WTC11 (cell line): ENCODE measurements at regions not wholly inside any gene's neighbourhood (a gene's known extent, or its start where the extent isn't known, plus 50 kb on each side); places are given as distances from the start of the nearest gene placed in this dataset.

ENCODE experiments used
- ATAC-seq: fragments of 200-7000 bp; cut with Tn5 transposase; 2 replicates; pipeline ENCODE4 v1.10.0; 2021; ENCODE audit warnings: mild to moderate bottlenecking, moderate library complexity
- CTCF ChIA-PET: fragments of 300-600 bp; sonication (Branson Sonifier 250); formaldehyde crosslinking; loops from one replicate; lab custom pipeline; 2021; ENCODE audit warnings: antibody characterized with exemption; lab: Charles Lee
- POLR2A ChIA-PET: fragments of 350-600 bp; sonication (Branson Sonifier 250); formaldehyde crosslinking; loops from one replicate; lab custom pipeline; 2021; ENCODE audit warnings: antibody characterized with exemption; lab: Charles Lee
- DNase-seq: peaks from one replicate; pipeline ENCODE4 v3.0.0; 2021; ENCODE audit warnings: low spot score
- H3K27ac Mint-ChIP-seq: 2 replicates; pipeline ENCODE4 v1.8.0; 2021; ENCODE audit warnings: mixed read lengths
- H3K27me3 Mint-ChIP-seq: 2 replicates; pipeline ENCODE4 v1.8.0; 2021; ENCODE audit warnings: low read depth, mild to moderate bottlenecking, moderate library complexity, mixed read lengths
- H3K36me3 Mint-ChIP-seq: 2 replicates; pipeline ENCODE4 v1.8.0; 2021; ENCODE audit warnings: mixed read lengths
- H3K4me1 Mint-ChIP-seq: 2 replicates; pipeline ENCODE4 v1.8.0; 2022; ENCODE audit warnings: mixed read lengths
- H3K4me3 Mint-ChIP-seq: 2 replicates; pipeline ENCODE4 v1.8.0; 2021; ENCODE audit warnings: mild to moderate bottlenecking, moderate library complexity, mixed read lengths
- H3K9me3 Mint-ChIP-seq: 2 replicates; pipeline ENCODE4 v1.8.0; 2021; ENCODE audit warnings: mixed read lengths
- ATF1 ChIP-seq: sonication (generic); formaldehyde crosslinking; IDR thresholded peaks from 2 replicates; pipeline ENCODE4 v1.8.1; 2023; ENCODE audit warnings: mild to moderate bottlenecking, moderate library complexity, missing genetic modification reagents
- EMX1 ChIP-seq: fragments of 250-450 bp; sonication (Bioruptor Pico); IDR thresholded peaks from 2 replicates; pipeline ENCODE4 v1.8.0; 2021; ENCODE audit warnings: mild to moderate bottlenecking
- FOXJ3 ChIP-seq: sonication (generic); formaldehyde crosslinking; IDR thresholded peaks from 2 replicates; pipeline ENCODE4 v1.9.0; 2021; ENCODE audit warnings: missing genetic modification reagents, mild to moderate bottlenecking, borderline replicate concordance
- FOXP1 ChIP-seq: sonication (generic); formaldehyde crosslinking; IDR thresholded peaks from 2 replicates; pipeline ENCODE4 v1.8.0; 2022; ENCODE audit warnings: missing genetic modification reagents, mild to moderate bottlenecking, moderate library complexity, borderline replicate concordance
- JAZF1 ChIP-seq: fragments of 250-450 bp; sonication (Bioruptor Pico); IDR thresholded peaks from 2 replicates; pipeline ENCODE4 v1.9.0; 2021; ENCODE audit warnings: moderate library complexity, mild to moderate bottlenecking, inconsistent platforms
- KAT7 ChIP-seq: sonication (generic); formaldehyde crosslinking; IDR thresholded peaks from 2 replicates; pipeline ENCODE4 v1.8.1; 2023; ENCODE audit warnings: missing genetic modification reagents, mild to moderate bottlenecking, borderline replicate concordance
- MXD4 ChIP-seq: fragments of 250-450 bp; sonication (Bioruptor Pico); IDR thresholded peaks from 2 replicates; pipeline ENCODE4 v1.8.0; 2021; ENCODE audit warnings: mild to moderate bottlenecking, moderate library complexity, borderline replicate concordance
- NR2C2 ChIP-seq: sonication (generic); formaldehyde crosslinking; IDR thresholded peaks from 2 replicates; pipeline ENCODE4 v1.8.0; 2022; ENCODE audit warnings: mild to moderate bottlenecking, missing genetic modification reagents
- SP1 ChIP-seq: sonication (generic); formaldehyde crosslinking; conservative IDR thresholded peaks from 2 replicates; pipeline ENCODE4 v1.8.1; 2022; ENCODE audit warnings: missing genetic modification reagents
- TCF7 ChIP-seq: sonication (generic); formaldehyde crosslinking; IDR thresholded peaks from 2 replicates; pipeline ENCODE4 v1.8.0; 2022; ENCODE audit warnings: mild to moderate bottlenecking, low read depth, missing genetic modification reagents, moderate library complexity
- TEAD1 ChIP-seq: sonication (generic); formaldehyde crosslinking; IDR thresholded peaks from 2 replicates; pipeline ENCODE4 v1.8.0; 2022; ENCODE audit warnings: mild to moderate bottlenecking, missing genetic modification reagents
- ZBTB21 ChIP-seq: sonication (generic); formaldehyde crosslinking; IDR thresholded peaks from 2 replicates; pipeline ENCODE4 v1.8.1; 2023; ENCODE audit warnings: mild to moderate bottlenecking, missing genetic modification reagents, borderline replicate concordance
- ZNF232 ChIP-seq: sonication (generic); formaldehyde crosslinking; IDR thresholded peaks from 2 replicates; pipeline ENCODE4 v1.8.0; 2022; ENCODE audit warnings: mild to moderate bottlenecking, missing genetic modification reagents
- ZNF396 ChIP-seq: fragments of 250-450 bp; sonication (Bioruptor Pico); IDR thresholded peaks from 2 replicates; pipeline ENCODE4 v1.8.0; 2021; ENCODE audit warnings: mild to moderate bottlenecking, moderate library complexity, borderline replicate concordance
- TF ChIP-seq, protein P1 (sequence below): sonication (generic); formaldehyde crosslinking; IDR thresholded peaks from 2 replicates; pipeline ENCODE4 v1.8.0; 2022; ENCODE audit warnings: mild to moderate bottlenecking, missing genetic modification reagents
- TF ChIP-seq, protein P2 (sequence below): fragments of 250-450 bp; sonication (Bioruptor Pico); IDR thresholded peaks from 2 replicates; pipeline ENCODE4 v1.9.0; 2021; ENCODE audit warnings: mild to moderate bottlenecking
- TF ChIP-seq, protein P3 (sequence below): sonication (generic); formaldehyde crosslinking; IDR thresholded peaks from 2 replicates; pipeline ENCODE4 v1.8.1; 2023; ENCODE audit warnings: mild to moderate bottlenecking, missing genetic modification reagents, moderate library complexity
- TF ChIP-seq, protein P4 (sequence below): sonication (generic); formaldehyde crosslinking; IDR thresholded peaks from 2 replicates; pipeline ENCODE4 v1.8.1; 2022; ENCODE audit warnings: mild to moderate bottlenecking, moderate library complexity, missing genetic modification reagents
- TF ChIP-seq, protein P5 (sequence below): sonication (generic); formaldehyde crosslinking; IDR thresholded peaks from 2 replicates; pipeline ENCODE4 v1.8.1; 2022; ENCODE audit warnings: missing genetic modification reagents, borderline replicate concordance
- TF ChIP-seq, protein P6 (sequence below): fragments of 250-450 bp; sonication (Bioruptor Pico); conservative IDR thresholded peaks from 2 replicates; pipeline ENCODE4 v1.9.0; 2021; ENCODE audit warnings: mild to moderate bottlenecking
- TF ChIP-seq, protein P7 (sequence below): sonication (generic); formaldehyde crosslinking; conservative IDR thresholded peaks from 2 replicates; pipeline ENCODE4 v1.8.1; 2022; ENCODE audit warnings: mild to moderate bottlenecking, missing genetic modification reagents
- TF ChIP-seq, protein P8 (sequence below): sonication (generic); formaldehyde crosslinking; IDR thresholded peaks from 2 replicates; pipeline ENCODE4 v1.8.1; 2023; ENCODE audit warnings: mild to moderate bottlenecking, moderate library complexity, missing genetic modification reagents

DNA sequence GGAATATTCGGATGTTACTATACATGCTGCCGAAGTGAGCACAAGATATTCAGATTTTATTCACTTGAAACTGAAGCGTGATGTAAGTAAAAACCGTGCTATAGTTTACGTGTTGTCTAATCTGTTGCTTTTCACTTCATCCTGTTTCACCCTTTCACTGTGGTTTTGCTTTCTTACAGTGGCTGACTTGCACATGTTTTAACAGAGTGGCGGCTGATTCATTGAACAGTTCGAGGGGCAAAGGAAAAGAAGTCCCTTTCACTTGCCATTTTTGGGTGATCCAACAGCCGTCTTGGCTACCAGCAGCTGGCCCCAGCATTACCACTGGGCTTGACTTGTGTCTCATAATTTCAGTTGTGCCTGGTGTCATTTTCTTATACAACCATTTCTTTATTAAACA, 134.0 kb downstream of the IRX1 start (continued):
- TF ChIP-seq, protein P1, sequence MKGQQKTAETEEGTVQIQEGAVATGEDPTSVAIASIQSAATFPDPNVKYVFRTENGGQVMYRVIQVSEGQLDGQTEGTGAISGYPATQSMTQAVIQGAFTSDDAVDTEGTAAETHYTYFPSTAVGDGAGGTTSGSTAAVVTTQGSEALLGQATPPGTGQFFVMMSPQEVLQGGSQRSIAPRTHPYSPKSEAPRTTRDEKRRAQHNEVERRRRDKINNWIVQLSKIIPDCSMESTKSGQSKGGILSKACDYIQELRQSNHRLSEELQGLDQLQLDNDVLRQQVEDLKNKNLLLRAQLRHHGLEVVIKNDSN, result no peak
- TF ChIP-seq JAZF1 (no peak), FOXJ3 (CRISPR knock-in tag) (no peak)
- TF ChIP-seq, protein P2, sequence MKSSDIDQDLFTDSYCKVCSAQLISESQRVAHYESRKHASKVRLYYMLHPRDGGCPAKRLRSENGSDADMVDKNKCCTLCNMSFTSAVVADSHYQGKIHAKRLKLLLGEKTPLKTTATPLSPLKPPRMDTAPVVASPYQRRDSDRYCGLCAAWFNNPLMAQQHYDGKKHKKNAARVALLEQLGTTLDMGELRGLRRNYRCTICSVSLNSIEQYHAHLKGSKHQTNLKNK (CRISPR knock-in tag), result no peak

DNA sequence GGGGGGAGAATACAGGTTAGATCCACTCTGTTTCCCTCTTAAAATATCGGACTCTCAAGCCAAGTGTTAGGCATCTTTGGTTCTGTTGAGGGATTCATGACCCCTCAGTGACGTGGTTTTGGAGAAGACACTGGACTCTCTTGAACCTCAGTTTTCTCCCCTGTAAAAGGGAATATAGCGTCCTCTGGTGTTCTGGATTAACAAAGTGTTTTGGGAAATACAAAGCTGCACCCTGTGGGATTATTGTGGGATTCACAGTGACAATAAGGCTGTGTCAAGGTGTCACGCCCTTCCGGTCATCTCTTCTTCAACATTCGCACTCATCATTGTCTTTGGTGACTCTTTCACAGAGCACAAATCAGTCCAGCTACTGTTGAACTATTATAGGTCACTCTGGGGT, 139.0 kb downstream of the IRX1 start:
- Mint-ChIP-seq H3K4me1 (peaks cover 9% of the 10 kb centered on the region), H3K36me3 (no peaks in the 10 kb centered on the region), H3K4me3 (no peak overlapping the region), H3K27me3 (no peaks in the 10 kb centered on the region; the same call in 1 of the 2 replicates), H3K27ac (no peak overlapping the region)
- CTCF ChIA-PET, result interaction anchor here (0.7 to 1.3 kb wide), 2 partner anchors 124 to 128 kb away, joined by 3 read pairs; no protein-coding TSS in a partner anchor
- no peak for ATAC-seq
- TF ChIP-seq MXD4 (no peak), ZNF396 (CRISPR knock-in tag) (no peak), FOXJ3 (CRISPR knock-in tag) (no peak), KAT7 (CRISPR knock-in tag) (no peak), EMX1 (no peak), ZNF232 (no peak), ATF1 (CRISPR knock-in tag) (no peak)
- TF ChIP-seq, all 79 proteins: peak for 0
- DNase-seq, result no peak
- H3K9me3 Mint-ChIP-seq, result no peaks in the 10 kb centered on the region
- POLR2A ChIA-PET, result no interaction called here

DNA sequence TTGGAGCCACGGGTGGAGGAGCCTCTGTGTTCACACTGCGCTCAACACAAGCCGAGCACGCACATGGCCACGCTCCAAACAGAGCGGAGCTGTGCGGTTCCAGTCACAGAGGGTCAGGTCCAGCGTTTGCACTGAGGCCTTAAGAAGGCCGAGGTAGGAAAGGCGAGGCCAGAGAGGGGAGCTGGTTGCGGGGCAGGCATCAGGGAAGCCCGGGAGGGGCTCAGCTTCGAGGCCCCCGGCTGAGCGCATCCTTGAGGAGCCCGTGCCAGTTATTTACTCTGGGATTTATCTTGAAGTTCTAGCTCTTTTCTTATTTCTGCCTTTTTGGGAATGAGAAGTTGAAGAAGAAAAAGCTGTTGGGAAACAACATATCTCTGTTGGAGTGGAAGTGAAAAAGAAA, 140.8 kb downstream of the IRX1 start:
- H3K27me3 Mint-ChIP-seq, result no peaks in the 10 kb centered on the region; the same call in 1 of the 2 replicates
- ATAC-seq, result no peak
- H3K36me3 Mint-ChIP-seq, result no peaks in the 10 kb centered on the region
- CTCF ChIA-PET, result no interaction called here
- no peaks in the 10 kb centered on the region for H3K9me3 Mint-ChIP-seq
- H3K27ac Mint-ChIP-seq, result no peak overlapping the region
- no peak overlapping the region for H3K4me3 Mint-ChIP-seq
- TF ChIP-seq TCF7 (CRISPR knock-in tag), result no peak
- TF ChIP-seq, protein P3, sequence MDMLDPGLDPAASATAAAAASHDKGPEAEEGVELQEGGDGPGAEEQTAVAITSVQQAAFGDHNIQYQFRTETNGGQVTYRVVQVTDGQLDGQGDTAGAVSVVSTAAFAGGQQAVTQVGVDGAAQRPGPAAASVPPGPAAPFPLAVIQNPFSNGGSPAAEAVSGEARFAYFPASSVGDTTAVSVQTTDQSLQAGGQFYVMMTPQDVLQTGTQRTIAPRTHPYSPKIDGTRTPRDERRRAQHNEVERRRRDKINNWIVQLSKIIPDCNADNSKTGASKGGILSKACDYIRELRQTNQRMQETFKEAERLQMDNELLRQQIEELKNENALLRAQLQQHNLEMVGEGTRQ (CRISPR knock-in tag), result no peak
- TF ChIP-seq, protein P4, sequence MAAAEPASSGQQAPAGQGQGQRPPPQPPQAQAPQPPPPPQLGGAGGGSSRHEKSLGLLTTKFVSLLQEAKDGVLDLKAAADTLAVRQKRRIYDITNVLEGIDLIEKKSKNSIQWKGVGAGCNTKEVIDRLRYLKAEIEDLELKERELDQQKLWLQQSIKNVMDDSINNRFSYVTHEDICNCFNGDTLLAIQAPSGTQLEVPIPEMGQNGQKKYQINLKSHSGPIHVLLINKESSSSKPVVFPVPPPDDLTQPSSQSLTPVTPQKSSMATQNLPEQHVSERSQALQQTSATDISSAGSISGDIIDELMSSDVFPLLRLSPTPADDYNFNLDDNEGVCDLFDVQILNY (CRISPR knock-in tag), result no peak
- TF ChIP-seq, protein P5, sequence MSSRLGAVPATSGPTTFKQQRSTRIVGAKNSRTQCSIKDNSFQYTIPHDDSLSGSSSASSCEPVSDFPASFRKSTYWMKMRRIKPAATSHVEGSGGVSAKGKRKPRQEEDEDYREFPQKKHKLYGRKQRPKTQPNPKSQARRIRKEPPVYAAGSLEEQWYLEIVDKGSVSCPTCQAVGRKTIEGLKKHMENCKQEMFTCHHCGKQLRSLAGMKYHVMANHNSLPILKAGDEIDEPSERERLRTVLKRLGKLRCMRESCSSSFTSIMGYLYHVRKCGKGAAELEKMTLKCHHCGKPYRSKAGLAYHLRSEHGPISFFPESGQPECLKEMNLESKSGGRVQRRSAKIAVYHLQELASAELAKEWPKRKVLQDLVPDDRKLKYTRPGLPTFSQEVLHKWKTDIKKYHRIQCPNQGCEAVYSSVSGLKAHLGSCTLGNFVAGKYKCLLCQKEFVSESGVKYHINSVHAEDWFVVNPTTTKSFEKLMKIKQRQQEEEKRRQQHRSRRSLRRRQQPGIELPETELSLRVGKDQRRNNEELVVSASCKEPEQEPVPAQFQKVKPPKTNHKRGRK (CRISPR knock-in tag), result no peak
- no peak for TF ChIP-seq TEAD1 (CRISPR knock-in tag)
- TF ChIP-seq, protein P6, sequence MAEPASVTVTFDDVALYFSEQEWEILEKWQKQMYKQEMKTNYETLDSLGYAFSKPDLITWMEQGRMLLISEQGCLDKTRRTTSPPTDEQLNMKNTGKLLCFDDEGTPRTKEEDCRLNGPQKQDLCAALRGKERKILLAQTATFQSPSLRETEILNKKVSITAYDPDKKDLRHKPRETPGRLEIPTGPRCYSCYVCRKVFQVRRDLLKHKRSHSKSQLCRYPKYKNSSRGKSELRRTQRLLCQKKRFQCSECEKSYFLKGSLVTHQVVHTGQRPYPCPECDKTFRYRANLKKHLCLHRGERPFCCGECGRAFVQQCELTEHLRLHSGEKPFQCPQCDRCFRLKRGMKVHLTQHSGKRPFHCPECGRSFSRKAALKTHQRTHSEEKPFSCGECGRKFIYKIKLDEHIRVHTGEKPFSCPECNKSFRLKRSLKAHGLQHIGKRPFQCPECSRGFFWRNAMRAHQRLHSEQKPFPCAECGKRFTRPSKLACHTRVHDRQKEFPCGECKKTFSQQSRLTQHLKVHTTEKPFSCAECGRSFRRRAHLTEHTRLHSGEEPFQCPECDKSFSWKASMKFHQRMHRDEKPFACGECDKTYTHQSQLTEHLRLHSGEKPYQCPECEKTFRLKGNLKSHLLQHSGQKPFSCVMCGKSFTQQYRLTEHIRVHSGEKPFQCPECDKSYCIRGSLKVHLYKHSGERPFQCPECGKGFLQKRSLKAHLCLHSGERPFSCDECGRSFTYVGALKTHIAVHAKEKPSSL (CRISPR knock-in tag), result no peak
- TF ChIP-seq, protein P7, sequence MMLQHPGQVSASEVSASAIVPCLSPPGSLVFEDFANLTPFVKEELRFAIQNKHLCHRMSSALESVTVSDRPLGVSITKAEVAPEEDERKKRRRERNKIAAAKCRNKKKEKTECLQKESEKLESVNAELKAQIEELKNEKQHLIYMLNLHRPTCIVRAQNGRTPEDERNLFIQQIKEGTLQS (CRISPR knock-in tag), result no peak
- no peak for TF ChIP-seq FOXP1
- TF ChIP-seq ZBTB21 (CRISPR knock-in tag), result no peak
- TF ChIP-seq, protein P8, sequence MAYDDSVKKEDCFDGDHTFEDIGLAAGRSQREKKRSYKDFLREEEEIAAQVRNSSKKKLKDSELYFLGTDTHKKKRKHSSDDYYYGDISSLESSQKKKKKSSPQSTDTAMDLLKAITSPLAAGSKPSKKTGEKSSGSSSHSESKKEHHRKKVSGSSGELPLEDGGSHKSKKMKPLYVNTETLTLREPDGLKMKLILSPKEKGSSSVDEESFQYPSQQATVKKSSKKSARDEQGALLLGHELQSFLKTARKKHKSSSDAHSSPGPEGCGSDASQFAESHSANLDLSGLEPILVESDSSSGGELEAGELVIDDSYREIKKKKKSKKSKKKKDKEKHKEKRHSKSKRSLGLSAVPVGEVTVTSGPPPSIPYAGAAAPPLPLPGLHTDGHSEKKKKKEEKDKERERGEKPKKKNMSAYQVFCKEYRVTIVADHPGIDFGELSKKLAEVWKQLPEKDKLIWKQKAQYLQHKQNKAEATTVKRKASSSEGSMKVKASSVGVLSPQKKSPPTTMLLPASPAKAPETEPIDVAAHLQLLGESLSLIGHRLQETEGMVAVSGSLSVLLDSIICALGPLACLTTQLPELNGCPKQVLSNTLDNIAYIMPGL (CRISPR knock-in tag), result no peak
- TF ChIP-seq NR2C2 (CRISPR knock-in tag), result no peak
- TF ChIP-seq, protein P1, result no peak
- TF ChIP-seq SP1 (CRISPR knock-in tag), result no peak
- TF ChIP-seq, all 79 proteins: peak for 0
- H3K4me1 Mint-ChIP-seq, result peaks cover 9% of the 10 kb centered on the region
- POLR2A ChIA-PET, result no interaction called here
- no peak for DNase-seq
